Prostate gland (tissue), 2 donors: ENCODE measurements at regions not wholly inside any gene's neighbourhood (a gene's known extent, or its start where the extent isn't known, plus 50 kb on each side); places are given as distances from the start of the nearest gene placed in this dataset.
A peak's percentile ranks its signal among the peaks of the same experiment; 100 is the strongest.

Experiments used
- DNase-seq: peaks from one replicate; pipeline ENCODE4 v3.0.0-alpha.2; 2019; ENCODE audit warnings: low spot score
- H3K27ac ChIP-seq, 2 donors: fragments of 200-600 bp; sonication (generic); 2 replicates each; pipeline ENCODE4 v1.5.1; 2017 to 2019
- H3K27me3 ChIP-seq: fragments of 200-600 bp; sonication (generic); replicated peaks from 2 replicates; pipeline ENCODE4 v1.5.1; 2019; ENCODE audit not compliant: insufficient read depth
- H3K36me3 ChIP-seq, 2 donors: fragments of 200-600 bp; sonication (generic); 1 replicate in 1 of 2; 2 replicates in 1 of 2; pipeline versions ENCODE4 v1.5.1 to v1.8.1; 2017 to 2019
- H3K4me1 ChIP-seq: fragments of 200-600 bp; sonication (generic); replicated peaks from 2 replicates; pipeline ENCODE4 v1.5.1; 2019
- H3K4me3 ChIP-seq, 2 donors: fragments of 200-600 bp; sonication (generic); 2 replicates each; pipeline ENCODE4 v1.5.1; 2017 to 2019
- H3K9me3 ChIP-seq: fragments of 200-600 bp; sonication (generic); 2 replicates; pipeline ENCODE4 v1.5.1; 2017
- POLR2A ChIP-seq: fragments of 450-650 bp; IDR thresholded peaks from one replicate; pipeline ENCODE4 v1.6.1; 2016; ENCODE audit warnings: antibody characterized with exemption, mild to moderate bottlenecking
- POLR2AphosphoS5 ChIP-seq: sonication (generic); formaldehyde crosslinking; IDR thresholded peaks from one replicate; pipeline ENCODE4 v1.6.1; 2017; ENCODE audit warnings: antibody characterized with exemption
- WGBS: methylation state at CpG from one replicate; pipeline ENCODE4 v1.1.5; 2018; 5-methylcytosine and 5-hydroxymethylcytosine counted together
- intact Hi-C: fragments of 100-400 bp; cut with DNase I; formaldehyde crosslinking; loops from one replicate; pipeline ENCODE4 v1.14.2; 2022
- TF ChIP-seq, protein P1 (sequence below), 4 experiments: fragments of 200-600 bp in 2 of 4; fragments of 450-650 bp in 2 of 4; sonication (generic) in 2 of 4; IDR thresholded peaks; 1 replicate in 3 of 4; 2 replicates in 1 of 4; pipeline ENCODE4 v1.5.1; 2016 to 2019; ENCODE audit warnings: antibody characterized with exemption in 4 of 4, mild to moderate bottlenecking in 2 of 4, moderate library complexity in 2 of 4

GRCh38 chr12:18853570-18854366, 115.8 kb downstream of the CAPZA3 start:
- no peak overlapping the region for H3K4me3 ChIP-seq
- no peak for DNase-seq
- H3K4me1 ChIP-seq: no peaks in the 10 kb centered on the region
- TF ChIP-seq, protein P1, sequence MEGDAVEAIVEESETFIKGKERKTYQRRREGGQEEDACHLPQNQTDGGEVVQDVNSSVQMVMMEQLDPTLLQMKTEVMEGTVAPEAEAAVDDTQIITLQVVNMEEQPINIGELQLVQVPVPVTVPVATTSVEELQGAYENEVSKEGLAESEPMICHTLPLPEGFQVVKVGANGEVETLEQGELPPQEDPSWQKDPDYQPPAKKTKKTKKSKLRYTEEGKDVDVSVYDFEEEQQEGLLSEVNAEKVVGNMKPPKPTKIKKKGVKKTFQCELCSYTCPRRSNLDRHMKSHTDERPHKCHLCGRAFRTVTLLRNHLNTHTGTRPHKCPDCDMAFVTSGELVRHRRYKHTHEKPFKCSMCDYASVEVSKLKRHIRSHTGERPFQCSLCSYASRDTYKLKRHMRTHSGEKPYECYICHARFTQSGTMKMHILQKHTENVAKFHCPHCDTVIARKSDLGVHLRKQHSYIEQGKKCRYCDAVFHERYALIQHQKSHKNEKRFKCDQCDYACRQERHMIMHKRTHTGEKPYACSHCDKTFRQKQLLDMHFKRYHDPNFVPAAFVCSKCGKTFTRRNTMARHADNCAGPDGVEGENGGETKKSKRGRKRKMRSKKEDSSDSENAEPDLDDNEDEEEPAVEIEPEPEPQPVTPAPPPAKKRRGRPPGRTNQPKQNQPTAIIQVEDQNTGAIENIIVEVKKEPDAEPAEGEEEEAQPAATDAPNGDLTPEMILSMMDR (IDR thresholded peaks at IDR 0.05): no peak
- TF ChIP-seq POLR2A (no peak), POLR2AphosphoS5 (no peak)
- H3K27me3 ChIP-seq: no peaks in the 10 kb centered on the region
- H3K27ac ChIP-seq: no peak overlapping the region
- 95% methylated on average over 6 of the region's 6 CpGs for WGBS
- intact Hi-C loops: no loop called here
- no peaks in the 10 kb centered on the region for H3K36me3 ChIP-seq
- H3K9me3 ChIP-seq: no peaks in the 10 kb centered on the region

- DNase-seq: no peak
- intact Hi-C loops: no loop called here
- no peaks in the 10 kb centered on the region for H3K27me3 ChIP-seq
- H3K4me3 ChIP-seq: no peak overlapping the region
- no peak overlapping the region for H3K27ac ChIP-seq
- TF ChIP-seq POLR2A (no peak), POLR2AphosphoS5 (no peak)
- TF ChIP-seq, protein P1 (IDR thresholded peaks at IDR 0.05): no peak
- H3K36me3 ChIP-seq: no peaks in the 10 kb centered on the region
- no peaks in the 10 kb centered on the region for H3K9me3 ChIP-seq
- no peaks in the 10 kb centered on the region for H3K4me1 ChIP-seq
Measured at GRCh38 chr12:18857656-18858055, 119.7 kb downstream of the CAPZA3 start.

- H3K27me3 ChIP-seq: no peaks in the 10 kb centered on the region
- intact Hi-C loops: no loop called here
- no peaks in the 10 kb centered on the region for H3K36me3 ChIP-seq
- H3K4me3 ChIP-seq: no peak overlapping the region
- no peaks in the 10 kb centered on the region for H3K4me1 ChIP-seq
- no peak overlapping the region for H3K27ac ChIP-seq
- 45% methylated on average over 1 of the region's 1 CpG for WGBS
- no peaks in the 10 kb centered on the region for H3K9me3 ChIP-seq
- TF ChIP-seq, protein P1 (IDR thresholded peaks at IDR 0.05): no peak
- TF ChIP-seq POLR2AphosphoS5: no peak
- no peak for TF ChIP-seq POLR2A
- no peak for DNase-seq
Measured at GRCh38 chr12:18859400-18859799, 121.5 kb downstream of the CAPZA3 start.

DNA sequence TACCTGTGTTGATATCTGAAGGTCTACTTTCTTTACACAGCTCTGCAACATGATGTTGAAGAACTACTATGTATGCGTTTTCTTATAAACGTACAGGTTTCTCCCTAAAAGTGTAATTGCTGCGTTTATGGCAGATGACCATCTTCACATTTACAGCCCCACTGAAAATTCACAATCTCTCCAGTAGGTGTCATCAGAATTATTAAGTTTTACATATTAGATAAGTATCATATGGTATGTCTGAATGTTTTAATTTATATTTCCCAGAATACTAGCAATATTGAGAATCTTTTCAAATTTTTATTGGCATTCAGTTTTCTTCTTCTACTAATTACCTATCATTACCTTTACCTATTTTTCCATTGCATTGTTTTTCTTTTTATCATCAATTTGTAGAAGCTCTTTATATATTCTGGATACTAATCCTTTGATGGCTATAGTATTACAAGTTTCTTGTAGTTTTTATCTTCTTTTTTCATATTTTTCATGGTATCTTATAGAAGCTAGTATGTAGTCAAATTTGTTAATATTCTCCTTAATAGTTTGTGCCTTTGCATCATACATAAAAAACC, 123.5 kb downstream of the CAPZA3 start:
- no peaks in the 10 kb centered on the region for H3K9me3 ChIP-seq
- no peaks in the 10 kb centered on the region for H3K4me1 ChIP-seq
- no peak for DNase-seq
- H3K27ac ChIP-seq: no peak overlapping the region
- H3K4me3 ChIP-seq: no peak overlapping the region
- no peaks in the 10 kb centered on the region for H3K27me3 ChIP-seq
- no peaks in the 10 kb centered on the region for H3K36me3 ChIP-seq
- intact Hi-C loops: no loop called here
- WGBS: 73% methylated on average over 3 of the region's 3 CpGs
- TF ChIP-seq POLR2AphosphoS5 (no peak), POLR2A (no peak)
- TF ChIP-seq, protein P1 (IDR thresholded peaks at IDR 0.05): peak in 3 of 4 experiments; percentile 38 to 59 (median 46)
